ENCODE measurements at regions not wholly inside any gene's neighbourhood (a gene's known extent, or its start where the extent isn't known, plus 50 kb on each side); places are given as distances from the start of the nearest gene placed in this dataset.

- TF ChIP-seq POLR2AphosphoS5 (IDR thresholded peaks at IDR 0.05) = no peak
- no peak for TF ChIP-seq CTCF (IDR thresholded peaks at IDR 0.05)
- TF ChIP-seq POLR2A (IDR thresholded peaks at IDR 0.05) = no peak
These were observed 199.5 kb downstream of the INHBA start for GRCh38 chr7:41503438-41503837.
